Activated CD4-positive, CD25-positive, alpha-beta regulatory T cell treated with anti-CD3 and anti-CD28 coated beads, Interleukin-2, amount 50 U/mL, for 72 hours (primary cell): ENCODE measurements at regions not wholly inside any gene's neighbourhood (a gene's known extent, or its start where the extent isn't known, plus 50 kb on each side); places are given as distances from the start of the nearest gene placed in this dataset.

ENCODE experiments used
- DNase-seq: peaks from one replicate; pipeline ENCODE4 v3.0.0; 2021

DNA sequence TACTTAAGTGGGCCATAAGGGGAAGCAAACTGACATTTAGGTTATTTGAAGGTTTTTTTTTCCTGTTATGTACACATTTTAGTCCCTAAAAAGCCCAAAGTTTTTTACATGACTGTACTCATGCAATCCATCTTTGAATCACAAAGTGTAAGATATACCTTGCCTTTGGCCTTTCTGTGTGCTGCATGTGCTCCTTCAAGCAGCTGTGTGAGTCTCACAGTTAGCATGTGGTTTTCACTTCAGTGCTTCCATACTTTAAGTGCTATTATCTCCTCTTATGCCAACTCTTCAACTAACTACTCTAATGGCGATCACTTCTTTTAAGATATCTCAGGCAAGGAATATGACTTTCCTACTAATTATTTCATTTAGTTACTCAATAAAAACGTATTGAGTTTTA, 597.1 kb upstream of the ACVR2A start:
- DNase-seq: no peak

DNA sequence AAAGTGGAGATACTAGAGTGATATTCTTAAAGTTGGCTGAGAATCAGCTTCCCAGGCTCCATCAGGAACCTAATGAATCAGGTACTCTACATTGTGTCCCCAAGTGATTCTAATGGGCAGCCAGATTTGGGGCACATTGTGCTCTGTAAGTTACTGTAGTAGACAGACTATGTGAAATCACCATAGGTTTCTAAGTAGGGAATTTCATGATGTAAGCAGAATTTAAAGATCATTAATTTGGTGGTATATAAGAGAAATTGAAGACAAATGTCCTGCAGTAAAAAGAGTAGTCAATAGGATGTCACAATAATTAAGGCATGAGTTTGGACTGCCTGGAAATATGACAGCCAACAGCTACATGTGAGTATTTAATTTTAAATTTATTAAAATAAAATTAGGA, 602.4 kb upstream of the ACVR2A start:
- no peak for DNase-seq

DNA sequence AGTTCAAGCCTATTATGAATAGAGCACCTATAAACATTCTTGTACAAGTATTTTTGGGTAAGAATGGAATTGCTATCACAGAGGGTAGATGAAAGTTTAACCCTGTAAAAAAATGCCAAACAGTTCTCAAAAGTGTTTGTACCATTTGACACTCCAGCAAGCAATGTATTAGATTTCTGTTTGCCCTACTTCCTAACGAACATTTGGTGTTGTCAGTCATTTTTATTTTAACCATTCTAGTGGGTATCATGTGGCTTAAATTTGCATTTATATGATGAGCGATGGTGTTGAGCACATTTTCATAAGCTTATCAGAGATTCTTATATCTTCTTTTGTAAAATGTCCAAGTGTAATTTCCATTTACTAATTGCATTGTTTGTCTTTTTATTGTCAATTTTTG, 608.2 kb upstream of the ACVR2A start:
- DNase-seq: no peak

DNA sequence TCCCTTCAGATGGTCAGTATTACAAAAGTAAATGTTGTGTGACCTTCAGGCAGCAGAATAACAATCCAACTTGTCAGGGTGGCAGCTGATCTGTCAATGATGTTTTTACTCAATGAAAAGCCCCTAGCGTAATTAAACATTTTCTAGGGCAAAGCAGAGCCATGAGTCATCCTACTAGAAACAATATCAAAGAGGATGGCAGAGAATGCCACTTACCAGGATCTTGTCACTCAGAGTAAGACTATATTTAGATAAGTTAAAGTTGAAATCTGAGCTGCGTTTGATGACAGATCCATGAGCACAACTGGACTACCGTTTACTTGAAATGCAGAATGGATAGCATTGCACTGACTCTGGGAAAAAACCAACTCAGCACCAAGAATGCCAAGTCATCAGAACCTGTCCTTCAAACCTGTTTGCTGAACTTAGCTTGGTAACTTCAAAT, 612.6 kb upstream of the ACVR2A start:
- no peak for DNase-seq

GRCh38 chr2:147231607-147232006, 613.2 kb upstream of the ACVR2A start:
- no peak for DNase-seq

GRCh38 chr2:147231081-147231480, 613.7 kb upstream of the ACVR2A start:
- DNase-seq: no peak

DNA sequence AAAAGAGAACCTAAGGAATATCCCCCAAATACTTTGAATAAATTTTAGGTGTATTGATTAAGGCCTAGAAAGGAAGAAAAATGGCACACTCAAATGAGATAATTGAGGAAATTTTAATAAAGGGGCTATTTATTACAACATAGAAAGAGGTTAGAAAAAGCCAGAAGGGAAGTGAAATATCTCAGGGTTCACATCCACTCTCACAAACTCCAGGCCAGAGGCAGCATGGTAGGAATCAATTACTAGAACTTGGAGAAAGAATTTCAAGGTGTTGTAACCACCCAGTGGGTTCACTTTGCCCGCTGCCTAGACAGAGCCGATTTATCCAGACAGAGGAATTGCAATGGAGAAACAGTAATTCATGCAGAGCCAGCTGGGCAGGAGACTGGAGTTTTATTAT, 617.5 kb upstream of the ACVR2A start:
- no peak for DNase-seq

- no peak for DNase-seq
These were observed 620.8 kb upstream of the ACVR2A start for GRCh38 chr2:147224070-147224469.

- no peak for DNase-seq
These were observed 621.2 kb upstream of the ACVR2A start for GRCh38 chr2:147223553-147224060.

DNA sequence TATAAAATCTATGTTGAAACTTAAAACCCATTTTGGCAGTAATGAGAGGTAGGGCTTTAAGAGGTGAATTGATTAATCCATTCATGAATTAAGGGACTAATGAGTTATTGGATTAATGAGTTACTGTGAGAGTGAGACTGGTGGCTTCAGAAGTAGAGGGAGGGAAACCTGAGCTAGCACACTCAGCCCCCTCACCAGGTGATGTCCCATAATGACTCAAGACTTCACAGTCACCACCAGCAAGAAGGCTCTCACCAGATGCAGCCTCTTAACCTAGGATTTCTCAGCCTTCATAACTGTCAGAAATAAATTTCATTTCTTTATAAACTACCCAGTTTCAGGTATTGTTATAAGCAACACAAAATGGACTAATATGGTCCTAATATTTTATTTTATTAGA, 621.7 kb upstream of the ACVR2A start:
- DNase-seq: no peak

- DNase-seq: no peak
These were observed 622.3 kb upstream of the ACVR2A start for GRCh38 chr2:147222506-147222905.

GRCh38 chr2:147214914-147215313, 629.9 kb upstream of the ACVR2A start:
- DNase-seq: no peak

- DNase-seq: no peak
These were observed 633.3 kb upstream of the ACVR2A start for GRCh38 chr2:147211484-147211883.

DNA sequence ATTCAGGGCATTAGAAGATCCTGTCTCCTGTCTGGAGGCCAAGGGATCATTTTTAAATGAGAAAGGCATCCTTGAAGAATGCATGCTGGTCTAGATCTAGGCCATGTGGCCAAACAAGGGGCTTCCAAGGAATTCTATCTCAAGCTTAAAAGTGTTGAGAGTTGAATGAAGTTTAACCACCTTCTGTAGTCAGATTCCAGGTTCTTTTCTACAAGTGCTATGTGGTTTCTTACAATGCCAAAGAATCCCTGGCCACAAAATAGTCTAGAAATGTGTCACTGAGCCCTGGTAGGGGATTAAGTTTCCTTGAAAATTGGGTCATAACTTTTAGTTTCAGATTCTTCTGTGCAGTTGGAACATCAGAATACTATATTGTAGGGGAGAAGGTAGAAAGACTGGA, 640.7 kb upstream of the ACVR2A start:
- DNase-seq: no peak

DNA sequence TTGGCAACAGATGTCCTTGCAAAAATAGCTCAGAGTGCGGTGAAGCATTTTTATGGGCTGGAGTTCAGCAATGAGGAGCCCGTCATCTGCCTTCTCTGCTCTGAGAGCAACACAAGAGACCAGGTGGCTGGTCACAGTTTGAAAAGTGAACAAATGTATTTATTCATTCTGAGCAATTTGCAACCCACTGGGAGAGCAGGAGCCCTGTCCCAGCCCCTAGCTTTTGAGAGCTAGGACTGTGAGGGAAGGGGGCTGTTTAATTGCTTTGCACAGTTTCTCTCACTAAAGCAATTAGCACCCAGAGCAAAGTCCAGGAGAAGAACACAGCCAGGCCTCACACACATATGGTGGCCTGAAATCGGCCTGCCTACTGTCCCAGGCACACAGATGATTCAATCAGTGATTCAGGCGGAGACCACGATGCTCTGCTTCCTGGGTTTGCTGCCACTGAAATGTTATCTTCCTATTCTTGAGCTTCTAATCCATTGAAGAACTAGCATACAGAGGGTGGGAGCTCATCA, 646.1 kb upstream of the ACVR2A start:
- no peak for DNase-seq

GRCh38 chr2:147197754-147198483, 646.9 kb upstream of the ACVR2A start:
- DNase-seq: no peak

DNA sequence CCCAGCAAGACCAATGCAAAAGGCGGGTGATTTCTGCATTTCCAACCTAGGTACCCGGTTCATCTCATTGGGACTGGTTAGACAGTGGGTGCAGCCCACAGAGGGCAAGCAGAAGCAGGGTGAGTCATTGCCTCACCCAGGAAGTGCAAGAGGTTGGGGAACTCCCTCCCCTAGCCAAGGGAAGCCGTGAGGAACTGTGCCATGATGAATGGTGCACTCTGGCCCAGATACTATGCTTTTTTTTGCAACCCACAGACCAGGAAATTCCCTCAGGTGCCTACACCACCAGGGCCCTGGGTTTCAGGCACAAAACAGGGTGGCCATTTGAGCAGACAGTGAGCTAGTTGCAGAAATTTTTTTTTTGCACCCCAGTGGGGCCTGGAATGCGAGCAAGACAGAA, 662.6 kb upstream of the ACVR2A start:
- peak; percentile 32 for DNase-seq

DNA sequence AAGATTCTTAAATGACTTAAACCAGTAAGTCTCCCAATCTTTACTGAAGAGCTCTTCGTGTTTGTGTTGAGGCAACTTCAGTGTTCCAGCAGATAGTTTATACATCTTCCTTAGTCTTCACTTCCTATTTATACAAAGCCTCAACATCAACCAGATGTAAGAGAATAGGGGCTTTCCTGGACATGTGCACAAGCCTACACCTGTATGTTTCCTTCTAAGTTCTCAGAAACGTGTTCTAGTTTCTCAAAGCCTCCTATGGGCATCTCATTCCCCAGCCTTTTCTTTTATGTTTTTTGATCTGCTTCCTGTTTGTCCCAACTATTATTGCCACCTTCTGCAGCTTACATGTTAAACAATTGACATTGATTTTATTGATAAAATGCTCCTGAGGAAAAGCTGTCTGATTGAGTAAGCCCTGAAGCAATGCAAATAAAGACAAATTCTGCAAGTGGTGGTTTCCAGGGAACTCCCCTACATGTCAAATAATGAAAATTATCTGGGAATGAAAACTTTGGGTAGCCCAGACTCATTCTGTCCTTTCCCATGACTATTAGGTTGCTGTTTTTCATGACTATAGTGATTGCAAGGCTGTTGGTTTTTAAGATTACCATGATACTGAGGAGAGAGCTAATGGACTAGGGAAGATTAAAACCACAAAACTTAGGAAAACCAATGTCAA, 663.3 kb upstream of the ACVR2A start:
- DNase-seq: no peak

- no peak for DNase-seq
These were observed 667.6 kb upstream of the ACVR2A start for GRCh38 chr2:147177071-147177857.

DNA sequence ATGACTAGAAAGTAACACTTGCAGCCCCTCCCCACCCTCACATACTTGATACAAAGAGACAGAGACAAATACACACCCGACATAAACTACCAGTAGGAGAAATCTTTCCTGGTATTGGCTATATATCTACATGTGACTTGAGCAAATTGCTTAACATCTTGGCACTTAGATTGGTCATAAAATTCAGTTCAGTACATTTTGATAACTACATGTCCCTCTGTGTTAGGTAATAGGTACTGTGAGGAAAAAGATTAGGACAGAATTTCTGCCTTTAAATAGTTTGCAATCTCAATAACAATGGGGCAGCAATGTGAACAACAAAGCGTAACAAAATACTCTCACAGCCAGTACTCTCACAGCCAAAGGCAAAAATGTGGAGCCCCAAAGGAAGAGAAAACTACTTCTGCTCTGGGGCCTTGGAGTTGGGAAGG, 670.0 kb upstream of the ACVR2A start:
- no peak for DNase-seq

DNA sequence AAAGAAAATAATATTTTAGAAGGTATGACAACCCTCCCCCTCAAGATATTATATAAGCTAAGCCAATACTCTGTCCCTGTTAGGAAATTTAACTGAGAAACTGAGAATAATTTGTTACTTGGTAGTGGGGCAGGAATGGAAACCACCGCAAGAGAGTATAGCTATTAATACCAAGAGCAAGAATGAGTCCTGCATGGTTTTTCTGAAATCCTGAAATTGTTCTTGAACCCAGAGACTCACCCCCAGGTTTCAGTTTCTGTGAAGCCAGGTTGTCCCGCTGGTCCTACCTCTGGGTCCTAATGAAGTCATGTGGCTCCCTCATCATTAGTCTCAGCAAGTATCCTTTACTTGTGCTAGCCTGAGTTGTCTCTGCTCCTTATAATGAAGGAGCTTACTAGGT, 671.0 kb upstream of the ACVR2A start:
- no peak for DNase-seq

DNA sequence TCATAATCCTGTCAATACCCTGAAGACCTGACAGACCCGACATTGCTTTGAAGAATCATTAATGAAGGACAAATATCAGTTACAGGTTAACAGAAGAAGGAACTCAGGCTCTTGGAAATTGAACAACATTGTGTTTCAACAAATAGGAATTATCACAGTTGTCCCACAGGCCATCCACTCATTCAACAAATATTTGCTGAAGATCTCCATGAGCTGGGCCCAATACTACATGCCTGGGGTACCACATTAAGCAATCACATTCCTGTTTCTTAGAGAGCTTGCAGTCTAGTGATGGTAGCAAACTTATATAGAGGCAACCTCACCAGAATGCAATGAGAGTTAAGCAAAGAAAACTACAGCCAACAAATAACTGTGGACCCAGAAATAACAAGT, 671.6 kb upstream of the ACVR2A start:
- DNase-seq: no peak

GRCh38 chr2:147172493-147173188, 672.2 kb upstream of the ACVR2A start:
- DNase-seq: no peak
